ENCODE measurements at regions not wholly inside any gene's neighbourhood (a gene's known extent, or its start where the extent isn't known, plus 50 kb on each side); places are given as distances from the start of the nearest gene placed in this dataset.

- no peak overlapping the region for H3K27ac ChIP-seq (ENCODE audit: insufficient read depth in 1 of 2, low read depth in 1 of 2, low read length in 2 of 2, poor library complexity in 1 of 2, severe bottlenecking in 2 of 2)
- POLR2A ChIA-PET = no interaction called here
- 92% methylated on average over 2 of the region's 6 CpGs for WGBS (ENCODE audit: insufficient coverage)
- no peaks in the 10 kb centered on the region for H3K36me3 ChIP-seq (ENCODE audit: control insufficient read depth in 4 of 4, insufficient read depth in 4 of 4, low read length in 3 of 4)
- H3K9me3 ChIP-seq (ENCODE audit: control extremely low read depth in 1 of 5, control insufficient read depth in 4 of 5, insufficient read depth in 2 of 5, low read depth in 1 of 5, low read length in 4 of 5) = peaks cover 0 to 4% (median 0%) of the 10 kb centered on the region in 5 experiments
- no peaks in the 10 kb centered on the region for H3K4me1 ChIP-seq (ENCODE audit: control extremely low read depth in 1 of 4, control insufficient read depth in 4 of 4, insufficient read depth in 4 of 4, low read length in 3 of 4)
- H3K4me3 ChIP-seq (ENCODE audit: control insufficient read depth in 1 of 7, extremely low read depth in 1 of 7, insufficient read depth in 4 of 7, low read depth in 2 of 7, low read length in 6 of 7) = no peak overlapping the region
- no peak for DNase-seq
- CTCF ChIA-PET = no interaction called here
- H3K27me3 ChIP-seq (replicated peaks in 2 of 5; ENCODE audit: control insufficient read depth in 4 of 5, insufficient read depth in 5 of 5, low read length in 4 of 5) = no peaks in the 10 kb centered on the region
Measured at GRCh38 chr3:107904536-107905066, 186.2 kb downstream of the CD47 start.

GRCh38 chr3:107899990-107900651 is 190.7 kb downstream of the CD47 start:
- Histone ChIP-seq H3K9me3 (ENCODE audit: control extremely low read depth in 1 of 5, control insufficient read depth in 4 of 5, insufficient read depth in 2 of 5, low read depth in 1 of 5, low read length in 4 of 5) (peaks cover 0 to 4% (median 0%) of the 10 kb centered on the region in 5 experiments), H3K36me3 (ENCODE audit: control insufficient read depth in 4 of 4, insufficient read depth in 4 of 4, low read length in 3 of 4) (no peaks in the 10 kb centered on the region), H3K27ac (ENCODE audit: insufficient read depth in 1 of 2, low read depth in 1 of 2, low read length in 2 of 2, poor library complexity in 1 of 2, severe bottlenecking in 2 of 2) (no peak overlapping the region), H3K4me3 (ENCODE audit: control insufficient read depth in 1 of 7, extremely low read depth in 1 of 7, insufficient read depth in 4 of 7, low read depth in 2 of 7, low read length in 6 of 7) (no peak overlapping the region), H3K4me1 (ENCODE audit: control extremely low read depth in 1 of 4, control insufficient read depth in 4 of 4, insufficient read depth in 4 of 4, low read length in 3 of 4) (no peaks in the 10 kb centered on the region), H3K27me3 (replicated peaks in 2 of 5; ENCODE audit: control insufficient read depth in 4 of 5, insufficient read depth in 5 of 5, low read length in 4 of 5) (no peaks in the 10 kb centered on the region)
- ChIA-PET CTCF (no interaction called here), POLR2A (no interaction called here)
- WGBS (ENCODE audit: insufficient coverage) = no CpG with 5 or more reads among the region's 4 CpGs
- DNase-seq = no peak

DNA sequence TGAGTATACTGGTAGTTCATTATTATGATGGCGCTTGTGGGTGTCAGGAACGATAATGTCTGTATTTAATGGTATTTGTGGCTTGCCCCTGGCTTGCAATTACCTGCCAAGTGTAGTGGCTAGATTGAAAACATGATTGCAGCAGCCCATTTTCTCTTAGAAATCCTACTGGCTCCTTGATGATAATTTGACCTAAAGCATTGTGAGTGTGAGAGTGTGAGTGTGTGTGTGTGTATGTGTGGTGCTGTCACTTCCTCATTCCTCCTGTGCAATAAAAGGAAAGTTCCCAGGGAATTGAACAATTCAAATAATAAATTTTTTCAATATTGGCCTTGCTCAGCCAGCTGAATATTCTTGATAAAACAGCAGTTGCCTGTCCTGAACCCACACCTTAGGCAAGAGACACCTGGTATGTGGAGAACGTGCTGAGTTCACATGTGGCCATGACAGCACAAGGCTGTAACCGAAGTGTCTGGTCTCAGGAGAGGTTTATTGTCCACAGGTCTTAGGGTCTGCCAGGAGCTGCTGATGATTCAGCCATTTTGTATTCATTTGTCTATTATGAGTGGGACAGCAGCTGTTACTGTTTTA is 193.3 kb downstream of the CD47 start:
- Histone ChIP-seq H3K36me3 (ENCODE audit: control insufficient read depth in 4 of 4, insufficient read depth in 4 of 4, low read length in 3 of 4) (no peaks in the 10 kb centered on the region), H3K9me3 (ENCODE audit: control extremely low read depth in 1 of 5, control insufficient read depth in 4 of 5, insufficient read depth in 2 of 5, low read depth in 1 of 5, low read length in 4 of 5) (no peaks in the 10 kb centered on the region), H3K4me1 (ENCODE audit: control extremely low read depth in 1 of 4, control insufficient read depth in 4 of 4, insufficient read depth in 4 of 4, low read length in 3 of 4) (no peaks in the 10 kb centered on the region), H3K27me3 (replicated peaks in 2 of 5; ENCODE audit: control insufficient read depth in 4 of 5, insufficient read depth in 5 of 5, low read length in 4 of 5) (no peaks in the 10 kb centered on the region), H3K4me3 (ENCODE audit: control insufficient read depth in 1 of 7, extremely low read depth in 1 of 7, insufficient read depth in 4 of 7, low read depth in 2 of 7, low read length in 6 of 7) (no peak overlapping the region), H3K27ac (ENCODE audit: insufficient read depth in 1 of 2, low read depth in 1 of 2, low read length in 2 of 2, poor library complexity in 1 of 2, severe bottlenecking in 2 of 2) (no peak overlapping the region)
- ChIA-PET CTCF (no interaction called here), POLR2A (no interaction called here)
- peak in 1 of 3 donors; percentile 30 for DNase-seq
- 96% methylated on average over 3 of the region's 4 CpGs for WGBS (ENCODE audit: insufficient coverage)

DNA sequence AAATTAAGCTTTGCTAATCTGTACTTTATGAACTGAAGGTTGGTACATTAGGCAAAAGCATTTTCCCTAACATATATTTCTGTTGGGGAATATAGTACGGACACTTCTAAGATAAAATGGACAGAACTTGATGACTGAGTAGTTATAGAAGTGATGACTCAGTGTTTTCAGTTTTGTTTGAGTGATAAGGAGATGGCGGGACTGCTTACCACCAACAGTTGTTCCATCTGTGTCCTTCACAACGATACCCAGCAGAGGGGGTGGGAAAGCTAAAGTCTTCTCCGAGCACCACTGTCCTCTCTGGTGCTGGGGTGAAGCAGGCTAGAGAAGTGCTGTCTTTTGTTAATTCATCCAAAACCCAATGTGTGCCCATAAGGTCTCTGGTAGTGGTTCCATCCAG is 195.8 kb downstream of the CD47 start:
- 79% methylated on average over 2 of the region's 4 CpGs for WGBS (ENCODE audit: insufficient coverage)
- H3K4me3 ChIP-seq (ENCODE audit: control insufficient read depth in 1 of 7, extremely low read depth in 1 of 7, insufficient read depth in 4 of 7, low read depth in 2 of 7, low read length in 6 of 7) = no peak overlapping the region
- H3K36me3 ChIP-seq (ENCODE audit: control insufficient read depth in 4 of 4, insufficient read depth in 4 of 4, low read length in 3 of 4) = no peaks in the 10 kb centered on the region
- no peaks in the 10 kb centered on the region for H3K4me1 ChIP-seq (ENCODE audit: control extremely low read depth in 1 of 4, control insufficient read depth in 4 of 4, insufficient read depth in 4 of 4, low read length in 3 of 4)
- H3K27me3 ChIP-seq (replicated peaks in 2 of 5; ENCODE audit: control insufficient read depth in 4 of 5, insufficient read depth in 5 of 5, low read length in 4 of 5) = no peaks in the 10 kb centered on the region
- no peak overlapping the region for H3K27ac ChIP-seq (ENCODE audit: insufficient read depth in 1 of 2, low read depth in 1 of 2, low read length in 2 of 2, poor library complexity in 1 of 2, severe bottlenecking in 2 of 2)
- DNase-seq = peak in 1 of 3 donors; percentile 9
- ChIA-PET CTCF (interaction anchor here (0.5 to 1.4 kb wide), 2 partner anchors 10 to 121 kb away, joined by 3 to 4 read pairs; no protein-coding TSS in a partner anchor), POLR2A (no interaction called here)
- no peaks in the 10 kb centered on the region for H3K9me3 ChIP-seq (ENCODE audit: control extremely low read depth in 1 of 5, control insufficient read depth in 4 of 5, insufficient read depth in 2 of 5, low read depth in 1 of 5, low read length in 4 of 5)

DNA sequence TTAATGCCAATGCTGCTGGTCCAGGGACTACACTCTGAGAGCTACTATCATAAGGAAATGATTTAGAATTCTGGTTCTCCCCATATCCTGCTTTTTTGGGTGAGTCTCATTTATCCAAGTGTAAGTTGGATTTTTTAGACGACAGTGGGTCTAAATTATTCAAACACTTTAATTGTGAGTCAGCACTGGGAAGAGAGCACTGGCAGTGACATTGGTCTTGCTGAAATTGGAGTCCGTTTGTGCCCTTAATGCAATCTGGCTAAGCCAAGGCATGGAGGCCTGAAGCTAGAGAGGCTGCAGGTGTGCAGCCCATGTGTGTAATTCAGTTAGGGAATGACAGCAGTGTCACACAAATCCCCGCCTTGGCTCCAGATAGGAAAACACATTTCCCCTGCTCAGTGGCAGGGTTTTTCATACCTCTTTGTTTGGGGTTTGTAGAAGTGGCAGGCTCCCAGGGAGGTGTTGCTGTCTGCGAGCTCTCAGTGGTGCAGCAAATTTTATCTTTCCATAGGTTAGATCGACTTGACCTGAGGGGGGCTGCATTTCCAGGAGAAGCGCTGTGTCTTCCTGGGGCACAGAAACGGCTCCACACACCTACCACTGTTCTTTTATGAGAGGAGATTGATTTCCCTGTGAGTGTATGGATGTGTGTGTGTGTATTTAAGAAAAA is 197.7 kb downstream of the CD47 start:
- CTCF ChIA-PET = no interaction called here
- Histone ChIP-seq H3K4me1 (ENCODE audit: control extremely low read depth in 1 of 4, control insufficient read depth in 4 of 4, insufficient read depth in 4 of 4, low read length in 3 of 4) (no peaks in the 10 kb centered on the region), H3K36me3 (ENCODE audit: control insufficient read depth in 4 of 4, insufficient read depth in 4 of 4, low read length in 3 of 4) (no peaks in the 10 kb centered on the region), H3K4me3 (ENCODE audit: control insufficient read depth in 1 of 7, extremely low read depth in 1 of 7, insufficient read depth in 4 of 7, low read depth in 2 of 7, low read length in 6 of 7) (no peak overlapping the region), H3K9me3 (ENCODE audit: control extremely low read depth in 1 of 5, control insufficient read depth in 4 of 5, insufficient read depth in 2 of 5, low read depth in 1 of 5, low read length in 4 of 5) (peaks cover 0 to 8% (median 0%) of the 10 kb centered on the region in 5 experiments), H3K27me3 (replicated peaks in 2 of 5; ENCODE audit: control insufficient read depth in 4 of 5, insufficient read depth in 5 of 5, low read length in 4 of 5) (no peaks in the 10 kb centered on the region), H3K27ac (ENCODE audit: insufficient read depth in 1 of 2, low read depth in 1 of 2, low read length in 2 of 2, poor library complexity in 1 of 2, severe bottlenecking in 2 of 2) (no peak overlapping the region)
- DNase-seq = no peak
- whole genome bisulfite sequencing (ENCODE audit: insufficient coverage) = 100% methylated on average over 3 of the region's 7 CpGs
- POLR2A ChIA-PET = interaction anchor here (0.7 kb wide), 1 partner anchor 1302 kb away, joined by 3 read pairs; no protein-coding TSS in a partner anchor

DNA sequence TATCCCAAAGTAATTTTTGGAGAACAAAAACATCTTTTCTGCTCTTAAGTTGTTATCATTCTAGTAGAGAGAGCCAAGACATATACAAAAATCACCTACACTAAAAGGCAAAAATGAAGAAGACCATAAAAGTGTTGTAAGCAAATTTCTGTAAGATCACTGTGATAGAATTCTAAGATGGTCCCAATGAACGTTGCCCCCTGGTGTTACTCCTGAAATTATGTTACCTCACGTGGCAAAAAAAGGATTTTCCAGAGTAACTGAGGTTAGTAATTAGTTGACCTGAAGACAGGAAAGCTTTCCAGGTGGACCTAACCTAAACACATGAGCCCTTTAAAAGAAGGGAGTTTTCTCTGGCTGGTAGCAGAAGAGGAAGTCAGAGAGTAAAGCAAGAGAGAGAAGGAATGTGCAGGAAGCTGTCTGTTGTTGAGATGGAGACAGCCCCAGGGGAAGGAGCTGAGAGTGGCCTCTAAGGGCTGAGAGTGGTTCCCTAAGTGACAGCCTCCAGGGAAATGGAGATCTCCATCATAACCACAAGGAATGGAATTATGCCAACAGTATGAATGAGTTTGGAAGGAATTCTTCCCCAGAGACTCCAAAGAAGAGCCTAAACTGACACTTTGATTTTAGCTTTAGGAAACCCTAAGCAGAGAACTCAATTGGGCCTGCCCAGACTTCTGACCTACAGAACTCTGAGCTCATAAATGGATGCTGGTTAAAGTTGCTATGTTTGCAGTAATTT is 205.9 kb downstream of the CD47 start:
- 63% methylated on average over 2 of the region's 2 CpGs for WGBS (ENCODE audit: insufficient coverage)
- Histone ChIP-seq H3K4me3 (ENCODE audit: control insufficient read depth in 1 of 7, extremely low read depth in 1 of 7, insufficient read depth in 4 of 7, low read depth in 2 of 7, low read length in 6 of 7) (no peak overlapping the region), H3K4me1 (ENCODE audit: control extremely low read depth in 1 of 4, control insufficient read depth in 4 of 4, insufficient read depth in 4 of 4, low read length in 3 of 4) (no peaks in the 10 kb centered on the region), H3K9me3 (ENCODE audit: control extremely low read depth in 1 of 5, control insufficient read depth in 4 of 5, insufficient read depth in 2 of 5, low read depth in 1 of 5, low read length in 4 of 5) (peaks cover 0 to 8% (median 0%) of the 10 kb centered on the region in 5 experiments), H3K36me3 (ENCODE audit: control insufficient read depth in 4 of 4, insufficient read depth in 4 of 4, low read length in 3 of 4) (no peaks in the 10 kb centered on the region), H3K27me3 (replicated peaks in 2 of 5; ENCODE audit: control insufficient read depth in 4 of 5, insufficient read depth in 5 of 5, low read length in 4 of 5) (no peaks in the 10 kb centered on the region), H3K27ac (ENCODE audit: insufficient read depth in 1 of 2, low read depth in 1 of 2, low read length in 2 of 2, poor library complexity in 1 of 2, severe bottlenecking in 2 of 2) (no peak overlapping the region)
- peak in 1 of 3 donors; percentile 17 for DNase-seq
- ChIA-PET POLR2A (no interaction called here), CTCF (interaction anchor here (0.9 to 1.9 kb wide), 5 partner anchors 10 to 41 kb away, joined by 3 to 5 read pairs (median 4); no protein-coding TSS in a partner anchor)

Data from common myeloid progenitor, CD34-positive (primary cell).